Liver (tissue), 8 donors: ENCODE measurements at regions not wholly inside any gene's neighbourhood (a gene's known extent, or its start where the extent isn't known, plus 50 kb on each side); places are given as distances from the start of the nearest gene placed in this dataset.

Experiments
- DNase-seq: peaks from one replicate; pipeline ENCODE4 v3.0.0-alpha.2; 2017; ENCODE audit warnings: low spot score
- H3K27ac ChIP-seq, 2 donors: one replicate each; pipeline ENCODE4 v1.7.0; 2013; ENCODE audit warnings: inconsistent platforms in 2 of 2, low read length in 2 of 2, control low read depth in 1 of 2, low read depth in 1 of 2, mild to moderate bottlenecking in 1 of 2
- H3K27me3 ChIP-seq, 4 donors: one replicate each; pipeline versions ENCODE4 v1.6.1 to v1.7.0; 2013; ENCODE audit warnings: low read length in 3 of 4, inconsistent platforms in 1 of 4, mild to moderate bottlenecking in 1 of 4, moderate library complexity in 1 of 4; ENCODE audit not compliant: control insufficient read depth in 4 of 4, insufficient read depth in 4 of 4
- H3K36me3 ChIP-seq, 4 donors: one replicate each; pipeline versions ENCODE4 v1.6.1 to v1.7.0; 2013; ENCODE audit warnings: low read length in 3 of 4, mild to moderate bottlenecking in 3 of 4, low read depth in 1 of 4, moderate library complexity in 1 of 4; ENCODE audit not compliant: control insufficient read depth in 4 of 4, insufficient read depth in 3 of 4
- H3K4me1 ChIP-seq, 4 donors: one replicate each; pipeline versions ENCODE4 v1.6.1 to v1.7.0; 2013; ENCODE audit warnings: low read length in 3 of 4, mild to moderate bottlenecking in 3 of 4, moderate library complexity in 1 of 4; ENCODE audit not compliant: control insufficient read depth in 4 of 4, insufficient read depth in 4 of 4
- H3K4me3 ChIP-seq, 3 donors: one replicate each; pipeline versions ENCODE4 v1.6.1 to v1.7.0; 2013; ENCODE audit warnings: low read length in 3 of 3, control low read depth in 1 of 3, low read depth in 1 of 3, mild to moderate bottlenecking in 1 of 3
- H3K9ac ChIP-seq, 2 donors: one replicate each; pipeline ENCODE4 v1.7.0; 2013; ENCODE audit warnings: low read length in 2 of 2, mild to moderate bottlenecking in 2 of 2, moderate library complexity in 2 of 2, control low read depth in 1 of 2, low read depth in 1 of 2
- H3K9me3 ChIP-seq, 4 donors: one replicate each; pipeline versions ENCODE4 v1.6.1 to v1.7.0; 2013; ENCODE audit warnings: low read length in 3 of 4; ENCODE audit not compliant: control insufficient read depth in 4 of 4
- EGR1 ChIP-seq, 2 donors: IDR thresholded peaks; 2 replicates each; pipeline ENCODE4 v1.6.1; 2016 to 2018; ENCODE audit warnings: antibody characterized with exemption in 2 of 2, low read depth in 2 of 2
- FOXA1 ChIP-seq: IDR thresholded peaks from 2 replicates; pipeline ENCODE4 v1.6.1; 2016; ENCODE audit warnings: antibody characterized with exemption
- FOXA2 ChIP-seq: IDR thresholded peaks from 2 replicates; pipeline ENCODE4 v1.6.1; 2016; ENCODE audit warnings: antibody characterized with exemption
- GABPA ChIP-seq, 2 donors: IDR thresholded peaks in 1 of 2; conservative IDR thresholded peaks in 1 of 2; 2 replicates each; pipeline ENCODE4 v1.6.1; 2016; ENCODE audit warnings: antibody characterized with exemption in 2 of 2, mild to moderate bottlenecking in 1 of 2, moderate library complexity in 1 of 2
- HNF4A ChIP-seq, 2 donors: conservative IDR thresholded peaks; 2 replicates each; pipeline ENCODE4 v1.6.1; 2016; ENCODE audit warnings: antibody characterized with exemption in 2 of 2, mild to moderate bottlenecking in 2 of 2
- HNF4G ChIP-seq: IDR thresholded peaks from 2 replicates; pipeline ENCODE4 v1.6.1; 2016; ENCODE audit warnings: antibody characterized with exemption
- JUND ChIP-seq, 2 donors: IDR thresholded peaks; 2 replicates each; pipeline ENCODE4 v1.6.1; 2016; ENCODE audit warnings: antibody characterized with exemption in 2 of 2
- MAX ChIP-seq: IDR thresholded peaks from 2 replicates; pipeline ENCODE4 v1.6.1; 2016; ENCODE audit warnings: antibody characterized with exemption
- NR2F2 ChIP-seq: IDR thresholded peaks from 2 replicates; pipeline ENCODE4 v1.6.1; 2016; ENCODE audit warnings: antibody characterized with exemption
- RAD21 ChIP-seq, 2 donors: IDR thresholded peaks; 2 replicates each; pipeline ENCODE4 v1.6.1; 2016; ENCODE audit warnings: antibody characterized with exemption in 2 of 2, mild to moderate bottlenecking in 2 of 2
- RXRA ChIP-seq, 2 donors: IDR thresholded peaks; 2 replicates each; pipeline ENCODE4 v1.6.1; 2017 to 2018; ENCODE audit warnings: antibody characterized with exemption in 2 of 2, mild to moderate bottlenecking in 1 of 2
- SP1 ChIP-seq: IDR thresholded peaks from 2 replicates; pipeline ENCODE4 v1.6.1; 2018; ENCODE audit warnings: antibody characterized with exemption, mild to moderate bottlenecking
- TAF1 ChIP-seq: conservative IDR thresholded peaks from 2 replicates; pipeline ENCODE4 v1.6.1; 2016; ENCODE audit warnings: antibody characterized with exemption, mild to moderate bottlenecking
- YY1 ChIP-seq: IDR thresholded peaks from 2 replicates; pipeline ENCODE4 v1.6.1; 2016; ENCODE audit warnings: antibody characterized with exemption, mild to moderate bottlenecking
- ZBTB33 ChIP-seq: IDR thresholded peaks from 2 replicates; pipeline ENCODE4 v1.6.1; 2016; ENCODE audit warnings: antibody characterized with exemption
- WGBS: extraction: QIAGEN DNeasy Blood & Tissue Kit; methylation state at CpG from one replicate; pipeline ENCODE4 v1.1.7; 2013; 5-methylcytosine and 5-hydroxymethylcytosine counted together
- TF ChIP-seq, protein P1 (sequence below): fragments of 150-350 bp; IDR thresholded peaks from 2 replicates; pipeline ENCODE4 v1.5.1; 2017; ENCODE audit warnings: improper control_type of control experiment, low read depth, low read length; ENCODE audit not compliant: missing input control
- TF ChIP-seq, protein P2 (sequence below): IDR thresholded peaks from 2 replicates; pipeline ENCODE4 v1.6.1; 2016; ENCODE audit warnings: antibody characterized with exemption, mild to moderate bottlenecking
- TF ChIP-seq, protein P3 (sequence below): IDR thresholded peaks from 2 replicates; pipeline ENCODE4 v1.6.1; 2016; ENCODE audit warnings: antibody characterized with exemption
- donor health status: healthy.
- donor health status: healthy.
- donor health status: healthy.
- donor health status: healthy.
- donor health status: healthy.

DNA sequence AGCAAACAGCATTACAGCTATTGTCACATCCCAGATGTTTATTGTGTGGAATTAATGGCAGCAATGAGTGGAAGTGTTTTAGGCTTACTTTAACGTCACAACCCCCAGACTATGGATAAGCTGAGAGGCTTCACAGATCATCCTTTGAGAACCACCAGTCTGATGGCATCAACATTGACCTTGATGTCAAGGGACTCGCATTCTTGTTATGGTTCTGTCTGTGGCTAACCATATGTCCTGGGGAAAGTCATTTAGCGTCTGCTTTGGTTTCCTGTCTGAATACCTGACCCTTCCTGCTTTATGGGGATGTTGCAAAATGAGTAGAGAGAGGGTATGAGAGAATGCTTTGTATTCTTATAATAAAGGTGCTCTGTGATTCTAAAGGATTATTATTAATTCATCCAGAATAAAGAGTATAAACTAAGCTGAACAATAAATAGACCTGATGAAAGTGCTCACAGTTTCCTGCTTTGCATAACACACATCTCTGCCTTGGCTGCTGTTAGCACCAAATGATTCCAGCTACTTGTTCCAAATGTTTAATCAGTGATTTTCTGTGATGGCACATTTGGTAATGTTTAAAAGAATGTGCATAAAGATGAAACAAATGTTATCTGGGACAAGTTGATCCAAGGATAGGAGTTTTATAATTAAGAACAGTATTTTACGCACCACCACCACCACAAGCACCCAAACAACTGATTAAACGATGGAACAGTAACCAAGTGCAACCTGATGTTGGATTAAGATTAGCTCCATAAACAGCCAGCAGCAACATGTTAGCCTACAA, 116.9 kb upstream of the LRIG3 start:
- WGBS: 64% methylated on average over 5 of the region's 5 CpGs
- Histone ChIP-seq H3K27me3 (no peaks in the 10 kb centered on the region), H3K4me1 (no peaks in the 10 kb centered on the region), H3K36me3 (no peaks in the 10 kb centered on the region), H3K9ac (no peak overlapping the region), H3K27ac (no peak overlapping the region), H3K9me3 (no peaks in the 10 kb centered on the region), H3K4me3 (no peak overlapping the region)
- no peak for DNase-seq
- TF ChIP-seq EGR1 (IDR thresholded peaks at IDR 0.05; ENCODE audit: low read depth in 2 of 2) (no peak), NR2F2 (no peak), ZBTB33 (no peak), JUND (IDR thresholded peaks at IDR 0.05) (no peak), SP1 (no peak), RAD21 (IDR thresholded peaks at IDR 0.05) (no peak), TAF1 (no peak), GABPA (IDR thresholded peaks at IDR 0.05 in 1 of 2, conservative IDR thresholded peaks at IDR 0.05 in 1 of 2) (no peak), FOXA2 (no peak), FOXA1 (no peak), HNF4G (no peak), MAX (no peak), YY1 (no peak), RXRA (IDR thresholded peaks at IDR 0.05) (no peak), HNF4A (conservative IDR thresholded peaks at IDR 0.05) (no peak)
- TF ChIP-seq, protein P1, sequence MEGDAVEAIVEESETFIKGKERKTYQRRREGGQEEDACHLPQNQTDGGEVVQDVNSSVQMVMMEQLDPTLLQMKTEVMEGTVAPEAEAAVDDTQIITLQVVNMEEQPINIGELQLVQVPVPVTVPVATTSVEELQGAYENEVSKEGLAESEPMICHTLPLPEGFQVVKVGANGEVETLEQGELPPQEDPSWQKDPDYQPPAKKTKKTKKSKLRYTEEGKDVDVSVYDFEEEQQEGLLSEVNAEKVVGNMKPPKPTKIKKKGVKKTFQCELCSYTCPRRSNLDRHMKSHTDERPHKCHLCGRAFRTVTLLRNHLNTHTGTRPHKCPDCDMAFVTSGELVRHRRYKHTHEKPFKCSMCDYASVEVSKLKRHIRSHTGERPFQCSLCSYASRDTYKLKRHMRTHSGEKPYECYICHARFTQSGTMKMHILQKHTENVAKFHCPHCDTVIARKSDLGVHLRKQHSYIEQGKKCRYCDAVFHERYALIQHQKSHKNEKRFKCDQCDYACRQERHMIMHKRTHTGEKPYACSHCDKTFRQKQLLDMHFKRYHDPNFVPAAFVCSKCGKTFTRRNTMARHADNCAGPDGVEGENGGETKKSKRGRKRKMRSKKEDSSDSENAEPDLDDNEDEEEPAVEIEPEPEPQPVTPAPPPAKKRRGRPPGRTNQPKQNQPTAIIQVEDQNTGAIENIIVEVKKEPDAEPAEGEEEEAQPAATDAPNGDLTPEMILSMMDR: no peak
- TF ChIP-seq, protein P2, sequence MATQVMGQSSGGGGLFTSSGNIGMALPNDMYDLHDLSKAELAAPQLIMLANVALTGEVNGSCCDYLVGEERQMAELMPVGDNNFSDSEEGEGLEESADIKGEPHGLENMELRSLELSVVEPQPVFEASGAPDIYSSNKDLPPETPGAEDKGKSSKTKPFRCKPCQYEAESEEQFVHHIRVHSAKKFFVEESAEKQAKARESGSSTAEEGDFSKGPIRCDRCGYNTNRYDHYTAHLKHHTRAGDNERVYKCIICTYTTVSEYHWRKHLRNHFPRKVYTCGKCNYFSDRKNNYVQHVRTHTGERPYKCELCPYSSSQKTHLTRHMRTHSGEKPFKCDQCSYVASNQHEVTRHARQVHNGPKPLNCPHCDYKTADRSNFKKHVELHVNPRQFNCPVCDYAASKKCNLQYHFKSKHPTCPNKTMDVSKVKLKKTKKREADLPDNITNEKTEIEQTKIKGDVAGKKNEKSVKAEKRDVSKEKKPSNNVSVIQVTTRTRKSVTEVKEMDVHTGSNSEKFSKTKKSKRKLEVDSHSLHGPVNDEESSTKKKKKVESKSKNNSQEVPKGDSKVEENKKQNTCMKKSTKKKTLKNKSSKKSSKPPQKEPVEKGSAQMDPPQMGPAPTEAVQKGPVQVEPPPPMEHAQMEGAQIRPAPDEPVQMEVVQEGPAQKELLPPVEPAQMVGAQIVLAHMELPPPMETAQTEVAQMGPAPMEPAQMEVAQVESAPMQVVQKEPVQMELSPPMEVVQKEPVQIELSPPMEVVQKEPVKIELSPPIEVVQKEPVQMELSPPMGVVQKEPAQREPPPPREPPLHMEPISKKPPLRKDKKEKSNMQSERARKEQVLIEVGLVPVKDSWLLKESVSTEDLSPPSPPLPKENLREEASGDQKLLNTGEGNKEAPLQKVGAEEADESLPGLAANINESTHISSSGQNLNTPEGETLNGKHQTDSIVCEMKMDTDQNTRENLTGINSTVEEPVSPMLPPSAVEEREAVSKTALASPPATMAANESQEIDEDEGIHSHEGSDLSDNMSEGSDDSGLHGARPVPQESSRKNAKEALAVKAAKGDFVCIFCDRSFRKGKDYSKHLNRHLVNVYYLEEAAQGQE: no peak
- TF ChIP-seq, protein P3, sequence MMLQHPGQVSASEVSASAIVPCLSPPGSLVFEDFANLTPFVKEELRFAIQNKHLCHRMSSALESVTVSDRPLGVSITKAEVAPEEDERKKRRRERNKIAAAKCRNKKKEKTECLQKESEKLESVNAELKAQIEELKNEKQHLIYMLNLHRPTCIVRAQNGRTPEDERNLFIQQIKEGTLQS: no peak
